Loucy (cell line): ENCODE measurements at regions not wholly inside any gene's neighbourhood (a gene's known extent, or its start where the extent isn't known, plus 50 kb on each side); places are given as distances from the start of the nearest gene placed in this dataset.

Experiments used
- H2AFZ ChIP-seq: fragments of 200-600 bp; sonication (generic); 2 replicates; pipeline ENCODE4 v1.6.0; 2016; ENCODE audit warnings: antibody characterized with exemption, mild to moderate bottlenecking, low read length, moderate library complexity
- H3F3A ChIP-seq: fragments of 200-600 bp; 2 replicates; pipeline ENCODE4 v1.6.0; 2016; ENCODE audit warnings: antibody characterized with exemption, low read depth, mild to moderate bottlenecking
- H3K27me3 ChIP-seq: fragments of 200-600 bp; sonication (generic); 2 replicates; pipeline ENCODE4 v1.6.1; 2014; ENCODE audit warnings: low read length, mild to moderate bottlenecking; ENCODE audit not compliant: insufficient read depth, poor library complexity, severe bottlenecking
- H3K36me3 ChIP-seq: fragments of 200-600 bp; sonication (generic); 2 replicates; pipeline ENCODE4 v1.6.1; 2016; ENCODE audit warnings: low read length; ENCODE audit not compliant: insufficient read depth
- H3K4me1 ChIP-seq: fragments of 200-600 bp; sonication (generic); 2 replicates; pipeline ENCODE4 v1.5.1; 2014; ENCODE audit warnings: low read length, mild to moderate bottlenecking; ENCODE audit not compliant: insufficient read depth, poor library complexity, severe bottlenecking
- H3K4me2 ChIP-seq: fragments of 200-600 bp; sonication (generic); 2 replicates; pipeline ENCODE4 v1.6.0; 2014; ENCODE audit warnings: antibody characterized with exemption, low read length, low read depth, mild to moderate bottlenecking; ENCODE audit not compliant: poor library complexity, severe bottlenecking
- H3K4me3 ChIP-seq: fragments of 200-600 bp; sonication (generic); 2 replicates; pipeline ENCODE4 v1.5.1; 2014; ENCODE audit warnings: low read length, mild to moderate bottlenecking, mixed read lengths; ENCODE audit not compliant: poor library complexity, severe bottlenecking
- H3K79me2 ChIP-seq: fragments of 200-600 bp; sonication (generic); 2 replicates; pipeline ENCODE4 v1.6.1; 2014; ENCODE audit warnings: low read length; ENCODE audit not compliant: insufficient read depth
- H3K9ac ChIP-seq: fragments of 200-600 bp; sonication (generic); 2 replicates; pipeline ENCODE4 v1.6.0; 2014; ENCODE audit warnings: mild to moderate bottlenecking, low read depth, low read length, moderate library complexity; ENCODE audit not compliant: poor library complexity, severe bottlenecking
- H3K9me2 ChIP-seq: fragments of 200-600 bp; sonication (generic); replicated peaks from 2 replicates; pipeline ENCODE4 v1.6.1; 2016; ENCODE audit warnings: low read depth, low read length, mixed read lengths
- H3K9me3 ChIP-seq: fragments of 200-600 bp; sonication (generic); 2 replicates; pipeline ENCODE4 v1.6.1; 2014; ENCODE audit warnings: mild to moderate bottlenecking, antibody characterized with exemption, low read length, low read depth; ENCODE audit not compliant: insufficient read depth
- H4K20me1 ChIP-seq: fragments of 200-600 bp; sonication (generic); 2 replicates; pipeline ENCODE4 v1.6.0; 2014; ENCODE audit warnings: antibody characterized with exemption, low read length, mild to moderate bottlenecking; ENCODE audit not compliant: insufficient read depth, poor library complexity, severe bottlenecking
- EZH2phosphoT487 ChIP-seq: fragments of 200-600 bp; IDR thresholded peaks from 2 replicates; pipeline ENCODE4 v1.6.1; 2018; ENCODE audit warnings: antibody characterized with exemption, mild to moderate bottlenecking, moderate library complexity, borderline replicate concordance
- TF ChIP-seq, protein P1 (sequence below): fragments of 200-600 bp; sonication (generic); conservative IDR thresholded peaks from 2 replicates; pipeline ENCODE4 v1.5.1; 2014; ENCODE audit warnings: mild to moderate bottlenecking, antibody characterized with exemption, low read length

DNA sequence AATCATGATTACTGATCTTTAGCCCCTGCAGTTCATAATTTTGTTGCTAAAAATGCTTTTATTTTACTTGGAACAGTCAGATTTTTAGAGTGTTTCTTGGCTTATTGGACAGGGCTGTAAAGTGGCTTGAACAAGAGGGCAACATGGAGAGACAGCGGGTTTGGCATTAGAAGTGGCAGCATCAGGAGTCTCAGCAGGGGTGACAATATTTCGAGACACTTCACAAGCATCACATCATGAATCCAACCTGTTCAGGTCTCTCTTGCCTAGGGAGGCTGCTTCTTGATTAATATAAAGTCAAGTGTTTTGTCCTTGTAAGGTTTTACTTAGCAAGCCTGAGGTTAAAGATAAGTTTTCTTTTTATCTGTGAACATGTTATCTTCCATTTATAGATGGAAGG, 2249.5 kb downstream of the LRRC4C start:
- H3K9me2 ChIP-seq, result no peaks in the 10 kb centered on the region
- H3K4me2 ChIP-seq, result no peak overlapping the region
- no peak overlapping the region for H3K9ac ChIP-seq
- no peaks in the 10 kb centered on the region for H3K9me3 ChIP-seq
- TF ChIP-seq, protein P1, sequence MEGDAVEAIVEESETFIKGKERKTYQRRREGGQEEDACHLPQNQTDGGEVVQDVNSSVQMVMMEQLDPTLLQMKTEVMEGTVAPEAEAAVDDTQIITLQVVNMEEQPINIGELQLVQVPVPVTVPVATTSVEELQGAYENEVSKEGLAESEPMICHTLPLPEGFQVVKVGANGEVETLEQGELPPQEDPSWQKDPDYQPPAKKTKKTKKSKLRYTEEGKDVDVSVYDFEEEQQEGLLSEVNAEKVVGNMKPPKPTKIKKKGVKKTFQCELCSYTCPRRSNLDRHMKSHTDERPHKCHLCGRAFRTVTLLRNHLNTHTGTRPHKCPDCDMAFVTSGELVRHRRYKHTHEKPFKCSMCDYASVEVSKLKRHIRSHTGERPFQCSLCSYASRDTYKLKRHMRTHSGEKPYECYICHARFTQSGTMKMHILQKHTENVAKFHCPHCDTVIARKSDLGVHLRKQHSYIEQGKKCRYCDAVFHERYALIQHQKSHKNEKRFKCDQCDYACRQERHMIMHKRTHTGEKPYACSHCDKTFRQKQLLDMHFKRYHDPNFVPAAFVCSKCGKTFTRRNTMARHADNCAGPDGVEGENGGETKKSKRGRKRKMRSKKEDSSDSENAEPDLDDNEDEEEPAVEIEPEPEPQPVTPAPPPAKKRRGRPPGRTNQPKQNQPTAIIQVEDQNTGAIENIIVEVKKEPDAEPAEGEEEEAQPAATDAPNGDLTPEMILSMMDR, result no peak
- no peak for TF ChIP-seq EZH2phosphoT487
- no peaks in the 10 kb centered on the region for H4K20me1 ChIP-seq
- no peak overlapping the region for H3K4me3 ChIP-seq
- H2AFZ ChIP-seq, result no peak overlapping the region
- H3K27me3 ChIP-seq, result no peaks in the 10 kb centered on the region
- no peaks in the 10 kb centered on the region for H3F3A ChIP-seq
- H3K4me1 ChIP-seq, result no peaks in the 10 kb centered on the region
- H3K36me3 ChIP-seq, result no peaks in the 10 kb centered on the region
- no peaks in the 10 kb centered on the region for H3K79me2 ChIP-seq

DNA sequence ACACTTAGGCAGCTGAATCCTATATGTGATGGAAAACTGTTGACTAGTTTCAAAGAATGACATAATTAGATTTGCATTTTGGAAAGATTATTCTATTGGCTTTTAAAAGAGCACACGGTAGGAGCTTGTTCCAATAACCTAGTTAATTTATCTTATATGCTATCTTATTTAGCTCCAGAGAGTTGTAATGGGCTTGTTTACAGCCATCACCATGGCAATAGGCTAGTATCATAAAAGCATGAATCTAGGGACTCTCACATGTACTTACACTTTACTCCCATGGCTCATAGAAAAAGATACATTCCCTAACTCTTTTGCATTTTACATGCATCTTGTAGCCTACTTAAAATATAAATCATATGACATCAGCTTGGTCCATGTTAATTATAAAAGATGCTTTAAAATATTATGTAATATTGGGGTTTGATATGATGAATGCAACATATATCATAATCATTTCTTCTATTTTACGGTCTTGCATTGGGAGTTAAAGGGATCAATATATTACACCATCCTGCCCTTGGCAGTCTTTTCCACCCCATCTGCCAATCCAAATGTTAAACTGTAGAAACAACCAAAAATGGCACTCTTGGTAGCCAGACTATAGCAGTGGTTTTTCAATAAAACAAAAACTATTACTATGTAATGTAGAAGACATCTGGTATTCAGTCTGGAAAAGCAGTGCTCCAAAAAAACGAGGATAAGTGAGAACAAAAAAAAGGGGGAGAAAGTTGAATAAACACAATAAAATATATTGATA, 2254.0 kb downstream of the LRRC4C start:
- H3K9me2 ChIP-seq, result no peaks in the 10 kb centered on the region
- H3K4me3 ChIP-seq, result no peak overlapping the region
- no peaks in the 10 kb centered on the region for H3K36me3 ChIP-seq
- H3K4me2 ChIP-seq, result no peak overlapping the region
- H2AFZ ChIP-seq, result no peak overlapping the region
- no peaks in the 10 kb centered on the region for H3K9me3 ChIP-seq
- H4K20me1 ChIP-seq, result no peaks in the 10 kb centered on the region
- no peaks in the 10 kb centered on the region for H3K27me3 ChIP-seq
- no peaks in the 10 kb centered on the region for H3F3A ChIP-seq
- no peak overlapping the region for H3K9ac ChIP-seq
- TF ChIP-seq, protein P1, result no peak
- no peak for TF ChIP-seq EZH2phosphoT487
- no peaks in the 10 kb centered on the region for H3K79me2 ChIP-seq
- no peaks in the 10 kb centered on the region for H3K4me1 ChIP-seq

DNA sequence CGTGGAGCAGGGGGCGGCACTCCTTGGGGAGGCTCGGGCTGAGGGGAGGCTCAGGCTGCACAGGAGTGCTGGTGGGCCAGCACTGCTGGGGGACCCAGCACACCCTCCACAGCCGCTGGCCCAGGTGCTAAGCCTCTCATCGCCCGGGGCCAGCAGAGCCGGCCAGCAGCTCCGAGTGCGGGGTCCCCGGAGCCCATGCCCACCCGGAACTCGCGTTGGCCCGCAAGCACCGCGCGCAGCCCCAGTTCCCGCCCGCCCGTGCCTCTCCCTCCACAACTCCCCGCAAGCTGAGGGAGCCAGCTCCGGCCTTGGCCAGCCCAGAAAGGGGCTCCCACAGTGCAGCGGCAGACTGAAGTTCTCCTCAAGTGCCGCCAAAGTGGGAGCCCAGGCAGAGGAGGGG, 2266.8 kb downstream of the LRRC4C start:
- H3K27me3 ChIP-seq, result no peaks in the 10 kb centered on the region
- no peaks in the 10 kb centered on the region for H4K20me1 ChIP-seq
- H2AFZ ChIP-seq, result no peak overlapping the region
- no peak overlapping the region for H3K9ac ChIP-seq
- no peaks in the 10 kb centered on the region for H3K79me2 ChIP-seq
- no peaks in the 10 kb centered on the region for H3F3A ChIP-seq
- no peak overlapping the region for H3K4me2 ChIP-seq
- H3K36me3 ChIP-seq, result no peaks in the 10 kb centered on the region
- TF ChIP-seq, protein P1, result no peak
- TF ChIP-seq EZH2phosphoT487, result no peak
- H3K4me3 ChIP-seq, result no peak overlapping the region
- H3K9me3 ChIP-seq, result no peaks in the 10 kb centered on the region
- no peaks in the 10 kb centered on the region for H3K9me2 ChIP-seq
- H3K4me1 ChIP-seq, result no peaks in the 10 kb centered on the region
